WTC11 (cell line): ENCODE measurements at regions not wholly inside any gene's neighbourhood (a gene's known extent, or its start where the extent isn't known, plus 50 kb on each side); places are given as distances from the start of the nearest gene placed in this dataset.

ENCODE experiments used
- ATAC-seq: fragments of 200-7000 bp; cut with Tn5 transposase; 2 replicates; pipeline ENCODE4 v1.10.0; 2021; ENCODE audit warnings: mild to moderate bottlenecking, moderate library complexity
- CTCF ChIA-PET: fragments of 300-600 bp; sonication (Branson Sonifier 250); formaldehyde crosslinking; loops from one replicate; lab custom pipeline; 2021; ENCODE audit warnings: antibody characterized with exemption; lab: Charles Lee
- POLR2A ChIA-PET: fragments of 350-600 bp; sonication (Branson Sonifier 250); formaldehyde crosslinking; loops from one replicate; lab custom pipeline; 2021; ENCODE audit warnings: antibody characterized with exemption; lab: Charles Lee
- DNase-seq: peaks from one replicate; pipeline ENCODE4 v3.0.0; 2021; ENCODE audit warnings: low spot score
- H3K27ac Mint-ChIP-seq: 2 replicates; pipeline ENCODE4 v1.8.0; 2021; ENCODE audit warnings: mixed read lengths
- H3K27me3 Mint-ChIP-seq: 2 replicates; pipeline ENCODE4 v1.8.0; 2021; ENCODE audit warnings: low read depth, mild to moderate bottlenecking, moderate library complexity, mixed read lengths
- H3K36me3 Mint-ChIP-seq: 2 replicates; pipeline ENCODE4 v1.8.0; 2021; ENCODE audit warnings: mixed read lengths
- H3K4me1 Mint-ChIP-seq: 2 replicates; pipeline ENCODE4 v1.8.0; 2022; ENCODE audit warnings: mixed read lengths
- H3K4me3 Mint-ChIP-seq: 2 replicates; pipeline ENCODE4 v1.8.0; 2021; ENCODE audit warnings: mild to moderate bottlenecking, moderate library complexity, mixed read lengths
- H3K9me3 Mint-ChIP-seq: 2 replicates; pipeline ENCODE4 v1.8.0; 2021; ENCODE audit warnings: mixed read lengths
- CBFB ChIP-seq: sonication (generic); formaldehyde crosslinking; IDR thresholded peaks from 2 replicates; pipeline ENCODE4 v1.8.1; 2022; ENCODE audit warnings: mild to moderate bottlenecking, low read depth, missing genetic modification reagents
- EMX1 ChIP-seq: fragments of 250-450 bp; sonication (Bioruptor Pico); IDR thresholded peaks from 2 replicates; pipeline ENCODE4 v1.8.0; 2021; ENCODE audit warnings: mild to moderate bottlenecking
- ESRRA ChIP-seq: sonication (generic); formaldehyde crosslinking; IDR thresholded peaks from 2 replicates; pipeline ENCODE4 v1.8.1; 2022; ENCODE audit warnings: mild to moderate bottlenecking, missing genetic modification reagents, borderline replicate concordance
- GABPB1 ChIP-seq: sonication (generic); formaldehyde crosslinking; IDR thresholded peaks from 2 replicates; pipeline ENCODE4 v1.8.1; 2023; ENCODE audit warnings: mild to moderate bottlenecking, missing genetic modification reagents
- MXD4 ChIP-seq: fragments of 250-450 bp; sonication (Bioruptor Pico); IDR thresholded peaks from 2 replicates; pipeline ENCODE4 v1.8.0; 2021; ENCODE audit warnings: mild to moderate bottlenecking, moderate library complexity, borderline replicate concordance
- NR1H2 ChIP-seq: sonication (generic); formaldehyde crosslinking; IDR thresholded peaks from 2 replicates; pipeline ENCODE4 v1.9.0; 2021; ENCODE audit warnings: mild to moderate bottlenecking, moderate library complexity, missing genetic modification reagents
- SMAD3 ChIP-seq: sonication (generic); formaldehyde crosslinking; IDR thresholded peaks from 2 replicates; pipeline ENCODE4 v1.8.0; 2022; ENCODE audit warnings: missing genetic modification reagents, mild to moderate bottlenecking, borderline replicate concordance
- TEAD1 ChIP-seq: sonication (generic); formaldehyde crosslinking; IDR thresholded peaks from 2 replicates; pipeline ENCODE4 v1.8.0; 2022; ENCODE audit warnings: mild to moderate bottlenecking, missing genetic modification reagents
- ZNF138 ChIP-seq: sonication (generic); formaldehyde crosslinking; conservative IDR thresholded peaks from 2 replicates; pipeline ENCODE4 v1.8.1; 2022; ENCODE audit warnings: mild to moderate bottlenecking, moderate library complexity, missing genetic modification reagents
- ZNF263 ChIP-seq: sonication (generic); formaldehyde crosslinking; IDR thresholded peaks from 2 replicates; pipeline ENCODE4 v1.8.1; 2022; ENCODE audit warnings: low read depth, mild to moderate bottlenecking, moderate library complexity, missing genetic modification reagents
- ZNF416 ChIP-seq: fragments of 250-450 bp; sonication (Bioruptor Pico); IDR thresholded peaks from 2 replicates; pipeline ENCODE4 v1.9.0; 2021; ENCODE audit warnings: mild to moderate bottlenecking, inconsistent platforms
- ZNF423 ChIP-seq: fragments of 250-450 bp; sonication (Bioruptor Pico); IDR thresholded peaks from 2 replicates; pipeline ENCODE4 v2.1.2; 2022; ENCODE audit warnings: mild to moderate bottlenecking, moderate library complexity
- TF ChIP-seq, protein P1 (sequence below): sonication (generic); formaldehyde crosslinking; IDR thresholded peaks from 2 replicates; pipeline ENCODE4 v1.8.0; 2023; ENCODE audit warnings: missing genetic modification reagents, mild to moderate bottlenecking, borderline replicate concordance
- TF ChIP-seq, protein P2 (sequence below): sonication (generic); formaldehyde crosslinking; IDR thresholded peaks from 2 replicates; pipeline ENCODE4 v1.8.1; 2023; ENCODE audit warnings: mild to moderate bottlenecking, missing genetic modification reagents, borderline replicate concordance
- TF ChIP-seq, protein P3 (sequence below): sonication (generic); formaldehyde crosslinking; IDR thresholded peaks from 2 replicates; pipeline ENCODE4 v1.8.1; 2023; ENCODE audit warnings: mild to moderate bottlenecking, missing genetic modification reagents
- TF ChIP-seq, protein P4 (sequence below): sonication (generic); formaldehyde crosslinking; IDR thresholded peaks from 2 replicates; pipeline ENCODE4 v1.8.1; 2023; ENCODE audit warnings: mild to moderate bottlenecking, missing genetic modification reagents, moderate library complexity
- TF ChIP-seq, protein P5 (sequence below): fragments of 250-450 bp; sonication (Bioruptor Pico); IDR thresholded peaks from 2 replicates; pipeline ENCODE4 v1.9.0; 2021; ENCODE audit warnings: mild to moderate bottlenecking

DNA sequence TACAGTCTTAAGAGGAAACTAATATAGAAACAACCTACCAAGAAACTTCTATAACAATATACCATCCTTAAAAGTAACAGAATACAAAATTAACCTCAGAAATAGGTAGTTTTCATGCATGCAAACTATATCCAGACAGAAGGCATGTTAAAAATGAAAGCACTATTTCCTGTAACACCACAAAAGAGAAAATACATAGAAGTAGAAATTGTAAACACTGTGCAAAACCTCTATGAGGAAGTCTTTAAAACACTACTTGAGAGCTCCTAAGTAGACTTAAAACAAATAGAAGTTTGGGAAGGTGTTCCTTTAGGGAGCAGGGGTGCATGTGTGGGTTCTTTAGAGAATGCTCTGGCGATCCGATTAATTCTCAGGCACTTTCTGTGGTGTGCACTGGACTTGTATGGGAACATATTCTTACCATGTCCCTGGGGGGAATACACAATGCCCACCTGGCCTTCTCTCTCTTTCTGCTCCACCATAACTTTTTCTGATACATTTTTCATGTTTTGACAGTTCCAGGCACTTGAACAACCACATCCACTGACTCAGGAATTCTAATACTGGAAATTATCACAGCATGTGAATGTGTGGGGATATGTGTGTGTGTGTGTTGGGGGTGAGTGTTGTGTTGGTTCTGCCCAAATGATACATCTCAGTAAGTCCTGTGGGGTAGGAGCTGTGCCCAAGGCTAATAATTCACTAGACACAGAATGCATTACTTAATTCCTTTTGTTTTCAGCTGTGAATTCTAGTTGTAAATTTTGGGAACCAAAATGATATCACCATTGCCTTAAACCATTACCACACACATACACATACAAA is 866.3 kb upstream of the B3GALT2 start:
- no peaks in the 10 kb centered on the region for H3K4me1 Mint-ChIP-seq
- no peak overlapping the region for H3K27ac Mint-ChIP-seq
- TF ChIP-seq GABPB1 (CRISPR knock-in tag), result no peak
- TF ChIP-seq, protein P1, sequence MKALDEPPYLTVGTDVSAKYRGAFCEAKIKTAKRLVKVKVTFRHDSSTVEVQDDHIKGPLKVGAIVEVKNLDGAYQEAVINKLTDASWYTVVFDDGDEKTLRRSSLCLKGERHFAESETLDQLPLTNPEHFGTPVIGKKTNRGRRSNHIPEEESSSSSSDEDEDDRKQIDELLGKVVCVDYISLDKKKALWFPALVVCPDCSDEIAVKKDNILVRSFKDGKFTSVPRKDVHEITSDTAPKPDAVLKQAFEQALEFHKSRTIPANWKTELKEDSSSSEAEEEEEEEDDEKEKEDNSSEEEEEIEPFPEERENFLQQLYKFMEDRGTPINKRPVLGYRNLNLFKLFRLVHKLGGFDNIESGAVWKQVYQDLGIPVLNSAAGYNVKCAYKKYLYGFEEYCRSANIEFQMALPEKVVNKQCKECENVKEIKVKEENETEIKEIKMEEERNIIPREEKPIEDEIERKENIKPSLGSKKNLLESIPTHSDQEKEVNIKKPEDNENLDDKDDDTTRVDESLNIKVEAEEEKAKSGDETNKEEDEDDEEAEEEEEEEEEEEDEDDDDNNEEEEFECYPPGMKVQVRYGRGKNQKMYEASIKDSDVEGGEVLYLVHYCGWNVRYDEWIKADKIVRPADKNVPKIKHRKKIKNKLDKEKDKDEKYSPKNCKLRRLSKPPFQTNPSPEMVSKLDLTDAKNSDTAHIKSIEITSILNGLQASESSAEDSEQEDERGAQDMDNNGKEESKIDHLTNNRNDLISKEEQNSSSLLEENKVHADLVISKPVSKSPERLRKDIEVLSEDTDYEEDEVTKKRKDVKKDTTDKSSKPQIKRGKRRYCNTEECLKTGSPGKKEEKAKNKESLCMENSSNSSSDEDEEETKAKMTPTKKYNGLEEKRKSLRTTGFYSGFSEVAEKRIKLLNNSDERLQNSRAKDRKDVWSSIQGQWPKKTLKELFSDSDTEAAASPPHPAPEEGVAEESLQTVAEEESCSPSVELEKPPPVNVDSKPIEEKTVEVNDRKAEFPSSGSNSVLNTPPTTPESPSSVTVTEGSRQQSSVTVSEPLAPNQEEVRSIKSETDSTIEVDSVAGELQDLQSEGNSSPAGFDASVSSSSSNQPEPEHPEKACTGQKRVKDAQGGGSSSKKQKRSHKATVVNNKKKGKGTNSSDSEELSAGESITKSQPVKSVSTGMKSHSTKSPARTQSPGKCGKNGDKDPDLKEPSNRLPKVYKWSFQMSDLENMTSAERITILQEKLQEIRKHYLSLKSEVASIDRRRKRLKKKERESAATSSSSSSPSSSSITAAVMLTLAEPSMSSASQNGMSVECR, result no peak
- TF ChIP-seq, protein P2, sequence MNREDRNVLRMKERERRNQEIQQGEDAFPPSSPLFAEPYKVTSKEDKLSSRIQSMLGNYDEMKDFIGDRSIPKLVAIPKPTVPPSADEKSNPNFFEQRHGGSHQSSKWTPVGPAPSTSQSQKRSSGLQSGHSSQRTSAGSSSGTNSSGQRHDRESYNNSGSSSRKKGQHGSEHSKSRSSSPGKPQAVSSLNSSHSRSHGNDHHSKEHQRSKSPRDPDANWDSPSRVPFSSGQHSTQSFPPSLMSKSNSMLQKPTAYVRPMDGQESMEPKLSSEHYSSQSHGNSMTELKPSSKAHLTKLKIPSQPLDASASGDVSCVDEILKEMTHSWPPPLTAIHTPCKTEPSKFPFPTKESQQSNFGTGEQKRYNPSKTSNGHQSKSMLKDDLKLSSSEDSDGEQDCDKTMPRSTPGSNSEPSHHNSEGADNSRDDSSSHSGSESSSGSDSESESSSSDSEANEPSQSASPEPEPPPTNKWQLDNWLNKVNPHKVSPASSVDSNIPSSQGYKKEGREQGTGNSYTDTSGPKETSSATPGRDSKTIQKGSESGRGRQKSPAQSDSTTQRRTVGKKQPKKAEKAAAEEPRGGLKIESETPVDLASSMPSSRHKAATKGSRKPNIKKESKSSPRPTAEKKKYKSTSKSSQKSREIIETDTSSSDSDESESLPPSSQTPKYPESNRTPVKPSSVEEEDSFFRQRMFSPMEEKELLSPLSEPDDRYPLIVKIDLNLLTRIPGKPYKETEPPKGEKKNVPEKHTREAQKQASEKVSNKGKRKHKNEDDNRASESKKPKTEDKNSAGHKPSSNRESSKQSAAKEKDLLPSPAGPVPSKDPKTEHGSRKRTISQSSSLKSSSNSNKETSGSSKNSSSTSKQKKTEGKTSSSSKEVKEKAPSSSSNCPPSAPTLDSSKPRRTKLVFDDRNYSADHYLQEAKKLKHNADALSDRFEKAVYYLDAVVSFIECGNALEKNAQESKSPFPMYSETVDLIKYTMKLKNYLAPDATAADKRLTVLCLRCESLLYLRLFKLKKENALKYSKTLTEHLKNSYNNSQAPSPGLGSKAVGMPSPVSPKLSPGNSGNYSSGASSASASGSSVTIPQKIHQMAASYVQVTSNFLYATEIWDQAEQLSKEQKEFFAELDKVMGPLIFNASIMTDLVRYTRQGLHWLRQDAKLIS, result no peak
- no peak for TF ChIP-seq CBFB
- TF ChIP-seq, protein P3, sequence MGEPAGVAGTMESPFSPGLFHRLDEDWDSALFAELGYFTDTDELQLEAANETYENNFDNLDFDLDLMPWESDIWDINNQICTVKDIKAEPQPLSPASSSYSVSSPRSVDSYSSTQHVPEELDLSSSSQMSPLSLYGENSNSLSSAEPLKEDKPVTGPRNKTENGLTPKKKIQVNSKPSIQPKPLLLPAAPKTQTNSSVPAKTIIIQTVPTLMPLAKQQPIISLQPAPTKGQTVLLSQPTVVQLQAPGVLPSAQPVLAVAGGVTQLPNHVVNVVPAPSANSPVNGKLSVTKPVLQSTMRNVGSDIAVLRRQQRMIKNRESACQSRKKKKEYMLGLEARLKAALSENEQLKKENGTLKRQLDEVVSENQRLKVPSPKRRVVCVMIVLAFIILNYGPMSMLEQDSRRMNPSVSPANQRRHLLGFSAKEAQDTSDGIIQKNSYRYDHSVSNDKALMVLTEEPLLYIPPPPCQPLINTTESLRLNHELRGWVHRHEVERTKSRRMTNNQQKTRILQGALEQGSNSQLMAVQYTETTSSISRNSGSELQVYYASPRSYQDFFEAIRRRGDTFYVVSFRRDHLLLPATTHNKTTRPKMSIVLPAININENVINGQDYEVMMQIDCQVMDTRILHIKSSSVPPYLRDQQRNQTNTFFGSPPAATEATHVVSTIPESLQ (CRISPR knock-in tag), result no peak
- TF ChIP-seq MXD4, result no peak
- TF ChIP-seq ZNF423 (CRISPR knock-in tag), result no peak
- ATAC-seq (no peak), DNase-seq (no peak)
- no peaks in the 10 kb centered on the region for H3K27me3 Mint-ChIP-seq
- H3K4me3 Mint-ChIP-seq, result no peak overlapping the region
- CTCF ChIA-PET, result no interaction called here
- H3K9me3 Mint-ChIP-seq, result peaks cover 10% of the 10 kb centered on the region
- POLR2A ChIA-PET, result no interaction called here
- H3K36me3 Mint-ChIP-seq, result no peaks in the 10 kb centered on the region

DNA sequence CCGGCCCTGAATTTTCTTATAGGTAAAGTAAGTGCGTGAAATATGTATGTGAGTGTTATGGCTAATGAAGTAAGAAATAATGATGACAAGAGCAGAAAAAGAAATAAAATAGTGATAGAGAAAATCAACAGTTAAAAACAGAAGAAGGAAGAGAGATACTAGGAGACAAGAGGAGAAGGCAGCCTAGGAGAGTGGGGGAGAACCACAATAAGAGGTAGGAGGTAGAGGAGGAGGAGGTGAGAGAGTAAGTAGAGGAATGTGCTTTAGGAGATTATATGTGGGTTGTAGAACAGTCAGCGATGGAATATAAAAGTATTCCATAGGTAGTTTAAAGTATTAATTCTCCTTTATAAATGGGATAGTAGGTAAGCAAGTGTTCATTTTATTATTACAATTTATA is 861.5 kb upstream of the B3GALT2 start:
- POLR2A ChIA-PET, result no interaction called here
- Mint-ChIP-seq H3K36me3 (no peaks in the 10 kb centered on the region), H3K4me1 (no peaks in the 10 kb centered on the region), H3K27ac (no peak overlapping the region), H3K9me3 (no peaks in the 10 kb centered on the region), H3K27me3 (no peaks in the 10 kb centered on the region), H3K4me3 (no peak overlapping the region)
- CTCF ChIA-PET, result no interaction called here
- DNase-seq (no peak), ATAC-seq (no peak)
- TF ChIP-seq EMX1 (CRISPR knock-in tag), result no peak
- no peak for TF ChIP-seq ZNF138 (CRISPR knock-in tag)
- no peak for TF ChIP-seq ZNF263 (CRISPR knock-in tag)
- TF ChIP-seq SMAD3 (CRISPR knock-in tag), result no peak
- TF ChIP-seq, protein P2, result no peak
- TF ChIP-seq, protein P4, sequence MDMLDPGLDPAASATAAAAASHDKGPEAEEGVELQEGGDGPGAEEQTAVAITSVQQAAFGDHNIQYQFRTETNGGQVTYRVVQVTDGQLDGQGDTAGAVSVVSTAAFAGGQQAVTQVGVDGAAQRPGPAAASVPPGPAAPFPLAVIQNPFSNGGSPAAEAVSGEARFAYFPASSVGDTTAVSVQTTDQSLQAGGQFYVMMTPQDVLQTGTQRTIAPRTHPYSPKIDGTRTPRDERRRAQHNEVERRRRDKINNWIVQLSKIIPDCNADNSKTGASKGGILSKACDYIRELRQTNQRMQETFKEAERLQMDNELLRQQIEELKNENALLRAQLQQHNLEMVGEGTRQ (CRISPR knock-in tag), result no peak
- TF ChIP-seq NR1H2 (CRISPR knock-in tag), result no peak
- no peak for TF ChIP-seq ZNF416 (CRISPR knock-in tag)
- no peak for TF ChIP-seq CBFB
- TF ChIP-seq, protein P5, sequence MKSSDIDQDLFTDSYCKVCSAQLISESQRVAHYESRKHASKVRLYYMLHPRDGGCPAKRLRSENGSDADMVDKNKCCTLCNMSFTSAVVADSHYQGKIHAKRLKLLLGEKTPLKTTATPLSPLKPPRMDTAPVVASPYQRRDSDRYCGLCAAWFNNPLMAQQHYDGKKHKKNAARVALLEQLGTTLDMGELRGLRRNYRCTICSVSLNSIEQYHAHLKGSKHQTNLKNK (CRISPR knock-in tag), result no peak
- no peak for TF ChIP-seq TEAD1 (CRISPR knock-in tag)
- no peak for TF ChIP-seq ESRRA (CRISPR knock-in tag)
